IMR-90 (cell line): ENCODE measurements at regions not wholly inside any gene's neighbourhood (a gene's known extent, or its start where the extent isn't known, plus 50 kb on each side); places are given as distances from the start of the nearest gene placed in this dataset.

Experiments
- CTCF ChIP-seq: conservative IDR thresholded peaks from 2 replicates; pipeline ENCODE4 v1.5.1; 2012; ENCODE audit warnings: mild to moderate bottlenecking, low read depth, low read length, improper control_type of control experiment
- MXI1 ChIP-seq: IDR thresholded peaks from 2 replicates; pipeline ENCODE4 v1.6.1; 2012; ENCODE audit warnings: low read depth, mild to moderate bottlenecking, low read length, moderate library complexity, borderline replicate concordance
- POLR2A ChIP-seq: IDR thresholded peaks from 2 replicates; pipeline ENCODE4 v1.6.1; 2012; ENCODE audit warnings: mild to moderate bottlenecking, low read depth, low read length
- RAD21 ChIP-seq: IDR thresholded peaks from 2 replicates; pipeline ENCODE4 v1.6.1; 2012; ENCODE audit warnings: low read length, improper control_type of control experiment
- USF2 ChIP-seq: fragments of 150-350 bp; IDR thresholded peaks from 2 replicates; pipeline ENCODE4 v1.6.1; 2017; ENCODE audit warnings: mild to moderate bottlenecking, antibody characterized with exemption, low read length, low read depth

GRCh38 chr3:159144891-159145290, 343.0 kb downstream of the MFSD1 start:
- no peak for TF ChIP-seq POLR2A
- TF ChIP-seq USF2 = no peak
- TF ChIP-seq CTCF = no peak
- TF ChIP-seq MXI1 = no peak
- no peak for TF ChIP-seq RAD21
